Amygdala (tissue), 56 donors: ENCODE measurements at regions not wholly inside any gene's neighbourhood (a gene's known extent, or its start where the extent isn't known, plus 50 kb on each side); places are given as distances from the start of the nearest gene placed in this dataset.
A peak's percentile ranks its signal among the peaks of the same experiment; 100 is the strongest.
"Not testable (repeated sequence)": the region's sequence is repeated elsewhere in the genome, so short reads cannot be mapped to it uniquely, and the experiment has no call there.

Experiments used
- DNase-seq, 56 donors: peaks; one replicate each; lab custom pipeline; 2025; lab: John Stamatoyannopoulos, UW

- no peak for DNase-seq
Measured at GRCh38 chr1:68653882-68654281, 157.0 kb upstream of the DEPDC1 start.

GRCh38 chr1:68673771-68674170 lies 176.9 kb upstream of the DEPDC1 start:
- DNase-seq = no peak

GRCh38 chr1:68675336-68675735 lies 178.5 kb upstream of the DEPDC1 start:
- DNase-seq = no peak

GRCh38 chr1:68677684-68678351 lies 180.9 kb upstream of the DEPDC1 start:
- DNase-seq = no peak

- DNase-seq = no peak
Measured at GRCh38 chr1:68696221-68696620, 199.3 kb upstream of the DEPDC1 start.

GRCh38 chr1:68703921-68704354 lies 207.1 kb upstream of the DEPDC1 start:
- DNase-seq = no peak

- DNase-seq = no peak
Measured at GRCh38 chr1:68704800-68705443, 208.0 kb upstream of the DEPDC1 start.

- DNase-seq = no peak
Measured at GRCh38 chr1:68705466-68705865, 208.6 kb upstream of the DEPDC1 start.

- no peak for DNase-seq
Measured at GRCh38 chr1:68706639-68707317, 209.9 kb upstream of the DEPDC1 start.

- DNase-seq = no peak
Measured at GRCh38 chr1:68717330-68717729, 220.4 kb upstream of the DEPDC1 start.

- DNase-seq = no peak
Measured at GRCh38 chr1:68720476-68720875, 223.6 kb upstream of the DEPDC1 start.

- no peak for DNase-seq
Measured at GRCh38 chr1:68723791-68724190, 226.9 kb upstream of the DEPDC1 start.

GRCh38 chr1:68725001-68725752 lies 228.3 kb upstream of the DEPDC1 start:
- peak in 12 of 56 donors; percentile 1 to 33 (median 4) for DNase-seq

GRCh38 chr1:68739486-68739885 lies 242.6 kb upstream of the DEPDC1 start:
- not testable (repeated sequence) for DNase-seq

GRCh38 chr1:68745011-68745410 lies 248.1 kb upstream of the DEPDC1 start:
- DNase-seq = peak in 2 of 56 donors; percentile 4 to 10

- DNase-seq = peak in 1 of 56 donors; percentile 10
Measured at GRCh38 chr1:68745451-68745850, 248.6 kb upstream of the DEPDC1 start.

- no peak for DNase-seq
Measured at GRCh38 chr1:68746378-68746777, 249.5 kb upstream of the DEPDC1 start.

- DNase-seq = no peak
Measured at GRCh38 chr1:68751723-68752122, 254.8 kb upstream of the DEPDC1 start.

GRCh38 chr1:68758666-68759209 lies 261.9 kb upstream of the DEPDC1 start:
- no peak for DNase-seq

- no peak for DNase-seq
Measured at GRCh38 chr1:68767941-68768340, 271.1 kb upstream of the DEPDC1 start.

GRCh38 chr1:68770817-68771216 lies 273.9 kb upstream of the DEPDC1 start:
- DNase-seq = no peak
